GM18907 (cell line): ENCODE measurements at regions not wholly inside any gene's neighbourhood (a gene's known extent, or its start where the extent isn't known, plus 50 kb on each side); places are given as distances from the start of the nearest gene placed in this dataset.

ENCODE experiments used
- ATAC-seq: cut with Tn5 transposase; IDR thresholded peaks from one replicate; pipeline ENCODE4 v1.9.1; 2021; ENCODE audit warnings: mild to moderate bottlenecking, moderate library complexity; ENCODE audit not compliant: unreplicated experiment

DNA sequence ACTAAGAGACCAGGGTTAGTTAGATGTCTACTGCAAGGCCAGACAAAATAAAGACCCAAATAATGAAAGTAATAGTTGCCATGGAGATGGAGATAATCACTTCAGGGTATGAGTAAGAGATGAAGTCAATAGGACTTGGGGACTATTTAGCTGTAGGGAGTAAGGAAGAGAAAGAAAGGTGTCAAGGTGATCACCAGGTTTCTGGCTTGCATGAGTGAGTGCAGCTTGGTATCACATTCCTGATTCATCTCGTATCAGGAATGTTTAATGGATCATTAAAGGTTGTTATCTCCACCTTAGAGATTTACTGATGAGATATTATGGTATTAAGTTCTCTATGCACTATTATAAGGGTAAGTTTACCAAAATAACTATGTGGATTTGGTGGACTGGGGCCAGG lies 357.4 kb upstream of the ATP11B start:
- no peak for ATAC-seq

DNA sequence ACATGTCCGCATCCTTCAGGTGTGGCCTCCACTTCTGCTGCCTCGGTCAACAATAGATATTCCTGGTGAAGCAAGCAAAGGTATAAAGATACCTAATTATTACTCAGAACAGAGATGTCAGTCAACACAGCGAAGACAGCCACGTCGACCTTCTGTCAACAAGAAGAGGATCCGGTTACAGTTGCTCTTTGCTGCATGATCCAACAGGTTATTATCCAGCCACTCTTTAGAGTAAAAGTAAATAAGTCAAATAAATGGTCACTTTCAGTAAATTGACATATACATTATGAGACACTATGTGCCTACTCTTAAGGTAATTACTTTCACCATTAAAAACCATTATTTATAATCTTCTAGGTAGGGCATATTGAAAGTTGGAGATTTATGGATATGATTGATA lies 356.8 kb upstream of the ATP11B start:
- ATAC-seq, result no peak

- no peak for ATAC-seq
Observed at GRCh38 chr3:182438398-182438797, 354.9 kb upstream of the ATP11B start.

GRCh38 chr3:182440101-182440500 lies 353.2 kb upstream of the ATP11B start:
- no peak for ATAC-seq

- no peak for ATAC-seq
Observed at GRCh38 chr3:182445576-182445975, 347.7 kb upstream of the ATP11B start.

DNA sequence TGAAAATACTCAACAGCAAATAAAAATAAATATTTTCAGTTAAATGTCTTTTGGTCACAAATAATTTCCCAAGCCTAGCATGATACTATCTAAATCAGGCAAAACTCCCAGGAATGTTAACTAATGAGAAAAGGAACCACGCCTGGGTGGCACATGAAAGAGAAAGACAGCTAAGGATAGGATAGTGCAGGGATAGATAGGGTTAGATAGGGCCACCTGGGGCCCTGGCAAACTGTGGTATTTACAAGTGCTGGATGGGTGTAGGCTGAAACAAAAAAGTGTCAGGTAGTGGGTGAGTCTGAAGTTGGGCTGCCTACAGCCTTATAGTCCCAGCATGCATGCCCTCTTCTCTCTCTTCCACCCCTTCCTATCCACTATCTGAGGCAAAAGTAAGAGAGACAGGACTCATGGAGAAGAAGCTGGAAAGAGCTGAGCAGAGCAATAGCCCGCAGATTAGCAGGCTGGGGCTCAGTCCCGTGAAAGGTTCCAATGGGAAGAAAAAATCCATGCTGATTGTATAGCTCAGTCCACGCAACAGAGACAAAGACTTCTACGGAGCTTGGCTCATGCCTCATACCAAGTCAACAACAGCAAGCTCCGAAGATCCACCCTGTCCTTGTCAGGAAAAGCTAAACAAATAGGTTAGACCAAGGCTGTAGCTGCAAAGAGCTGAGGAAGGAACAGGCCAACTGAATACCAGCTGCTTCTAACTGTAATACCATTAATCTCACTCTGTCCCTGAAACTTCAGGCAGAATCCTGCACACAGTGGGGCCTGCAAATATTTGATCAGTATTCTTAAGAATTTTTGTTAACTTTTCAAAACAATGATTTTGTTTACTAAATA lies 342.1 kb upstream of the ATP11B start:
- no peak for ATAC-seq

- no peak for ATAC-seq
Observed at GRCh38 chr3:182451871-182452270, 341.4 kb upstream of the ATP11B start.

GRCh38 chr3:182455011-182455410 lies 338.3 kb upstream of the ATP11B start:
- ATAC-seq, result no peak

DNA sequence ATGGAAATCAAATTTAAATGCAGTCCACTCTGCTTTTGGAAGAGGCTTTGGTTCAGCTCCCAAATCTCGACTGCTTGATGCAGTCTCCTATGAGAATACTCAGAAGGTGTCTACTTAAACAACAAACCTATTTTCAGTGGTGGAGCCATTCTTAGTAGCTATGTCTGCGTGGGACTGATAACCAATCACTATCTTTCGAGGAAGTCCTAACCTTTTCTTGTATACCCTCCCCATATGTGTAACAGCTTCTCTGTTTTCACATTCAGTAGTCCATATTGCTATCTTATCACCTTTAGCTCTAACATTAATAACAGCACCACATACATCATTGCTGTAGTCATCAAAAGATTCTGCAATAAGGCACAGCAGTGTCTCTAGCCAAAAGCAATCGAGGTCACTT lies 333.0 kb upstream of the ATP11B start:
- no peak for ATAC-seq

DNA sequence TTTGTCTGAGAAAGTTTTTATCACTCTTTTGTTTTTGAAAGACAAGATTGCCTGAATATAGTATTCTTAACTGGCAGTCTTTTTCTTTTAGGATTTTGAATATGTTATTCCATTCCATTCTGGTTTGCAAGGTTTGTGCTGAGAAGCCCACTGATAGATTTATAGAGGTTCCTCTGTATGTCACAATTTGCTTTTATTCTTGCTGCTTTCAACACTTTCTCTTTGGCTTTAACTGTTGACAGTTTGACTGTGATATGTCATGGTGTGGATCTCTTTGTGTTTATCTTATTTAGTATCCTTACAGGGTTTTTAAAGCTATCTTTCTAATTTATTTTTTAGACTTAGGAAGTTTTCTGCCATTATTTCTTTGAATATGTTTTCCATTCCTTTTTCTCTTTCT lies 331.2 kb upstream of the ATP11B start:
- ATAC-seq, result no peak

DNA sequence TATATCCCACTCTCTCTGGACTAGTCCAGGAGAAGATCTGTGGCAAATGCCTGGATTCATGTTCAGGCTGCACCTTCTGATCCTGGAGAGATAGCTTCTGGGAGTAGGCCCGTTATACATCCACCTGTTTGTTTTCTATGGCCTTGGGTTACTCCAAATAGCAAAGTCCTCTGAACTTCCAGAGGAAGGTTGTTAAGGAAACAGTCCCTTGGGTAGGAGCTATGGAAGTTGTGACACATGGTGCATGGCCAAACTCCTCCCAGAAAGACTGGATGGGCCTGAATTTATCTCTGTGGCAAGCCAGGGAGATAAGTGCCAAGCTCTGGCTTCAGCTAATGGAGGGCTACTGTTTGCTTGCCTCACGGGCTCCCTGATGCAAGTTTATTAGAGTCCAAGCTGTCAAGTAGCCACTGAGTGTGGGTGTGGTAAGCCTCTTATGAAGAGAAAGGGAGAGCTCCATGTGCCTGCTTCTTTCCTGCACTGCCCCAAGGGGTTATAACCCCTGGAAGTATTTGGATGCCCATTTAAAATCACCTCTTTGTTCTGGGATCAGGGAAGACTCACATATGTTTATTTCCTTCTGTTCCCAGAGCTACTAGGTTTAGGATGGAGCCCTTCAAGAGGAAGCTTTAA lies 328.7 kb upstream of the ATP11B start:
- ATAC-seq, result no peak

DNA sequence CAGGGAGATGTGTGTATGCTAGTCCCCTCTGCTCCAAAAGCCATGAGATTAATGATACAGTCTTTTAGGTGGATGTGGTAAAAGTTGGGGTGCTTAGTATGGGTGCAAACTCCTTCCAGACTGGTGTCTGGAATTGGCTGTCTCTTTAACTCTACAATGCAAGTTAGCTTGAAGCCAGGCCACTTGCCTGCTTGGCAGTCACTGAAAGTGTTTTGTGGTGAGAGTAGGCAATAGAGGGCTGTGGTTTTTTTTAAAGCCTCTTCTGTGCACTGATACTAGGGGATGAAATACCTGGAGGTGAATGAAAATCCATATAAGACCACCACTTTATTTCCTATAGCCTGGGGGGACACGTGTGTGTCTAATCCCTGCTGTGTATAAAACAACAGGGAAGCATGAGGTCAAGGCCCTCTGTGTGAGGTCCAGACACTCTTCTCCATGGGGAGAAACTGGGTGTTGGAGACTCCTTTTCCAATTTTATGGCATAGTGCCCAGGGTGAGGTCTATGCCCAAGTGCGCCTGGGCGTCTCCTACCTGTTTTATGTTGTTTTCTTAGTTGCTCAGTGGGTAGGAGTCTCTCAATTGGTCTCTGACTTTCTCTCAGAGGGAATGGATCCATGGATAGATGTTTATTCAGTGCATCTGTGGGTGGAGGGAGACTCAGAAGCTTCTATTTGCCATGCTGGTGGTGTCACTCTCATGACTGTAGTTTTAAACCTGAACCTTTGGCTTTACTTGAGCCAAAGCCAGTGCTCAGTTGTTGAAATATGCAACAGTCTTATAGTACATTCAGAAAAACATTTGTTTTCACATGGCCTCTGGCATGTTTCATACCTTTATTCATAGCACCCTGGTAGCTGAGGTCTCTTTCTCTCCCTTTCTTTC lies 327.8 kb upstream of the ATP11B start:
- ATAC-seq, result no peak

DNA sequence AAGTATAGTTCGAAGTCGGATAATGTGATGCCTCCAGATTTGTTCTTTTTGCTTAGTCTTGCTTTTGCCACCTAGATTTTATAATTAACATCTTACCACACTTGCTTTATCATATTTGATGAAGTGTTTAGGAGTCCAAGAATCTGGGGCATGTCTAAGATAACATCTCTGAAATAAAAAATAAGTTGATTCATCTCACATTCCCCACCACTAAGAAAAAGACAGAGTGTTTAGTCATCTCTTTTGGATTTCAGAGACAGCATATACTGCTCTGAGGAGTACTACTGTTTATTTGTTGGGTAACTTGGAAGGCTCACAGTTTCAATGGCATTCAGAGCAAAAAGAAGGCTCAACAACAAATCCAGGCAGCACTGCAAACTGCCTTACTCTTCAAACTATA lies 324.2 kb upstream of the ATP11B start:
- no peak for ATAC-seq

- no peak for ATAC-seq
Observed at GRCh38 chr3:182470187-182470586, 323.1 kb upstream of the ATP11B start.

DNA sequence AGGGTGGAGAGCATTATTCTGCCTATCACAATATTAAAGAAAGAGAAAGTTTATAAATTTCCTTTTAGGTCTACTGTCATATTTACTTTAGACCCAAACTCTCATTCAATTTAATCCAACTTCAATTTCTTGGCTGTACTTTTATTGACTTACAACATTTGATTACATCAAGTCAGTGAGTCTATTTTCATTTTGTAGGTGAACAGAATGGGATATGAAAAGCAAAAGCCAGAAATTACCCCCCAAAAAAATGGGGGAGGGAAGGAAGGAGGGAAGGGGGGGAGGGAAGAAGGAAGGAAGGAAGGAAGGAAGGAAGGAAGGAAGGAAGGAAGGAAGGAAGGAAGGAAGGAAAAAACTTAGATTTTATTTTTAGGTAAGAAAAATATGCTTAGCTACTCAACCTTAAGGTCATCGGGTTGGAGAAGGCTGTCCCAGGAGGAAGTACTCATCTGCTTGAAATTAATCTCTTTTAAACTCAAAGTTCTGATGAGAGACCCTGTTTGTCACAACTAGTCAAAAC lies 320.1 kb upstream of the ATP11B start:
- no peak for ATAC-seq

GRCh38 chr3:182478369-182478768 lies 314.9 kb upstream of the ATP11B start:
- no peak for ATAC-seq

DNA sequence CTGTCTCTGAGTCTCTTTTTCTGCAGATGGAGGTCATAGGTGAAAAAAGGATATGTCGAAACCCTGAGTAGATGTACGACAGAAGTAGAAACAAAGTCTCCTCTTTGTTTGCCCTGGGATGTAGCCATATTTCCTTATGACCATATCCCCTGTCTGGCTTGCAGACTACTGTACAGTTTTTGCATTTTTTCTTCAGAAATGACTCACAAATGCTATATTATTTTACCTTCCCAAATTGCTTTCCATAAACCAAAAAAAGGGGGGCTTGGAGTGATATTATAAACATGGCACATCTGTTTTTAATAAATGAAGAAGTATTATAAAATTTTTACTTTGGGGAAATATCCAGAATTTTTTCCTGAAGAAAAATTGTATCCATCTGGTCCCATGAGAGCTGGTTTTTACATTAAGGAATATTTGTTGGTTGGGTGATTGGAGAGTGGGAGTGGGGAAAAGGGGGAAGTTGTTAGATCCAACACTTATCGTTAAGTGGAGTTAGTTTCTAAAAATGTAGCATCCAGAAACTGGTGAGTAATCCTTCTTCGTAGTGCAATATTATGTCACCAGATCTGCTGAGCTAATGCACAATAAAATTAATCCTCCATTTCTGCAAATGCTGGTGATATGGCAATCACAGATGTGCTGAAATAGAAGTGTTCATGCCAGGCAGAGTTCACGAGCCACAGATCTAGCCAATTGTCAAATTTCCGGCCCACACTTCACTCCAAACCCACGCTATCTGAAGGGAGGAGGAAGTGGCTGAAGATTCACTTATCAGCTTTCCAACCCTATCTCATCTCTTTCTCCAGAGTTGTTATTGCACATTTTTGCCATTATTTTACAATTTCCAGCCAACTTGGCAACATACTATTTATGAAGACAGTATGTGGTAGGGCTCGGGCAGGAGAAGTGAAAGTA lies 313.6 kb upstream of the ATP11B start:
- no peak for ATAC-seq

GRCh38 chr3:182482705-182483104 lies 310.6 kb upstream of the ATP11B start:
- no peak for ATAC-seq

DNA sequence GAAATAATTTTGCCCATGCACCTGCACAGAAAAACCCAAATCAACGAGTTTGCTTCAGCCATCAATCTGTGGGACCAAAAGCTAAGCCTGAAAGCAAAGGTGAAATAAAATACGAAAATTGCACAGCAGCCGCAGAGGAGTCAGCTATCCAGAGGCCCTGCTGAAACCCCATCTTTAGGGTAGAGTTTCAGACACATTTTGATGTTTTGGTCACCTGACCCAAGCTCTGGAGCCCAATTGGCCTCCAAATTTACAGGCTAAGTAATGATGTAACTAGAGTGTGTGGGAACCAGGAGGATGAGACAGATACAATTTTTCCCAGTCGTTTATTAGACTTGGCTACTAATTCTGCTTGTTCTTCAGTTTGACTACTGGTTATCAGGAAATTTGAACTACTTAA lies 308.6 kb upstream of the ATP11B start:
- no peak for ATAC-seq

- ATAC-seq, result no peak
Observed at GRCh38 chr3:182485301-182485700, 308.0 kb upstream of the ATP11B start.
